Calu3 (cell line): ENCODE measurements at regions not wholly inside any gene's neighbourhood (a gene's known extent, or its start where the extent isn't known, plus 50 kb on each side); places are given as distances from the start of the nearest gene placed in this dataset.

ENCODE experiments used
- BruUV-seq: library from RNA; stranded (reverse); fragments of 400-500 nt; replicated peaks from 2 replicates; lab custom pipeline; 2021; lab: Mats Ljungman, UMichigan
- CTCF ChIA-PET: fragments of 300-600 bp; sonication (Branson Sonifier 250); formaldehyde crosslinking; loops from one replicate; lab custom pipeline; 2022; ENCODE audit warnings: antibody characterized with exemption; lab: Charles Lee
- DNase-seq: peaks from one replicate; pipeline ENCODE4 v3.0.0; 2022
- H3K27ac Mint-ChIP-seq: one replicate; pipeline ENCODE4 v1.8.0; 2022; ENCODE audit warnings: mixed read lengths; ENCODE audit not compliant: unreplicated experiment
- H3K27me3 Mint-ChIP-seq: one replicate; pipeline ENCODE4 v1.8.0; 2022; ENCODE audit warnings: mixed read lengths; ENCODE audit not compliant: unreplicated experiment
- H3K36me3 Mint-ChIP-seq: one replicate; pipeline ENCODE4 v1.8.0; 2022; ENCODE audit warnings: mild to moderate bottlenecking, moderate library complexity, mixed read lengths; ENCODE audit not compliant: insufficient read depth, unreplicated experiment
- H3K4me1 Mint-ChIP-seq: one replicate; pipeline ENCODE4 v1.8.0; 2022; ENCODE audit warnings: mild to moderate bottlenecking, low read depth, mixed read lengths; ENCODE audit not compliant: unreplicated experiment
- H3K4me3 Mint-ChIP-seq: one replicate; pipeline ENCODE4 v1.8.0; 2022; ENCODE audit warnings: mild to moderate bottlenecking, low read depth, moderate library complexity, mixed read lengths; ENCODE audit not compliant: unreplicated experiment
- H3K9me3 Mint-ChIP-seq: one replicate; pipeline ENCODE4 v1.8.0; 2022; ENCODE audit warnings: low read depth, mixed read lengths; ENCODE audit not compliant: unreplicated experiment
- CTCF ChIP-seq: fragments of 200-600 bp; IDR thresholded peaks from one replicate; pipeline ENCODE4 v1.8.0; 2022; ENCODE audit warnings: antibody characterized with exemption; ENCODE audit not compliant: unreplicated experiment
- intact Hi-C: fragments of 100-400 bp; cut with micrococcal nuclease; formaldehyde crosslinking; loops from one replicate; pipeline ENCODE4 v1.10.0; 2022; ENCODE audit not compliant: unreplicated experiment

GRCh38 chr12:43106355-43106754 lies 445.6 kb downstream of the ADAMTS20 start:
- no TSS peak for BruUV-seq
- intact Hi-C loops: no loop called here
- CTCF ChIA-PET: no interaction called here
- no peak overlapping the region for H3K27ac Mint-ChIP-seq
- no peak for TF ChIP-seq CTCF
- no peak for DNase-seq
- H3K4me1 Mint-ChIP-seq: peaks cover 21% of the 10 kb centered on the region
- H3K9me3 Mint-ChIP-seq: peaks cover 4% of the 10 kb centered on the region
- H3K36me3 Mint-ChIP-seq: no peaks in the 10 kb centered on the region
- no peaks in the 10 kb centered on the region for H3K27me3 Mint-ChIP-seq
- H3K4me3 Mint-ChIP-seq: no peak overlapping the region

GRCh38 chr12:43105426-43105981 lies 446.5 kb downstream of the ADAMTS20 start:
- no peak for DNase-seq
- Mint-ChIP-seq H3K36me3 (no peaks in the 10 kb centered on the region), H3K4me3 (no peak overlapping the region), H3K27ac (no peak overlapping the region), H3K27me3 (no peaks in the 10 kb centered on the region), H3K9me3 (peaks cover 4% of the 10 kb centered on the region), H3K4me1 (peaks cover 20% of the 10 kb centered on the region)
- intact Hi-C loops: no loop called here
- no TSS peak for BruUV-seq
- no peak for TF ChIP-seq CTCF
- CTCF ChIA-PET: no interaction called here

- Mint-ChIP-seq H3K36me3 (no peaks in the 10 kb centered on the region), H3K27ac (no peak overlapping the region), H3K4me3 (no peak overlapping the region), H3K9me3 (peaks cover 4% of the 10 kb centered on the region), H3K4me1 (peaks cover 10% of the 10 kb centered on the region), H3K27me3 (no peaks in the 10 kb centered on the region)
- CTCF ChIA-PET: no interaction called here
- DNase-seq: no peak
- BruUV-seq: no TSS peak
- no peak for TF ChIP-seq CTCF
- intact Hi-C loops: no loop called here
Measured at GRCh38 chr12:43104494-43104893, 447.5 kb downstream of the ADAMTS20 start.

- H3K27me3 Mint-ChIP-seq: no peaks in the 10 kb centered on the region
- no peak overlapping the region for H3K27ac Mint-ChIP-seq
- H3K36me3 Mint-ChIP-seq: no peaks in the 10 kb centered on the region
- BruUV-seq: no TSS peak
- CTCF ChIA-PET: no interaction called here
- H3K4me1 Mint-ChIP-seq: peaks cover 5% of the 10 kb centered on the region
- H3K9me3 Mint-ChIP-seq: peaks cover 3% of the 10 kb centered on the region
- no peak overlapping the region for H3K4me3 Mint-ChIP-seq
- intact Hi-C loops: no loop called here
- no peak for DNase-seq
- TF ChIP-seq CTCF: no peak
Measured at GRCh38 chr12:43103866-43104265, 448.1 kb downstream of the ADAMTS20 start.
